HL-60 (cell line): ENCODE measurements at regions not wholly inside any gene's neighbourhood (a gene's known extent, or its start where the extent isn't known, plus 50 kb on each side); places are given as distances from the start of the nearest gene placed in this dataset.

Experiments used
- DNase-seq, 2 experiments: peaks; one replicate each; pipeline ENCODE4 v3.0.0-alpha.2; 2010 to 2020; ENCODE audit warnings: low read depth in 1 of 2, low spot score in 1 of 2
- H3K27ac ChIP-seq: fragments of 250-450 bp; sonication (Bioruptor Pico); replicated peaks from 2 replicates; pipeline ENCODE4 v1.5.1; 2020; ENCODE audit warnings: mild to moderate bottlenecking, moderate library complexity
- H3K27me3 ChIP-seq: fragments of 250-450 bp; sonication (Bioruptor Pico); 2 replicates; pipeline ENCODE4 v1.5.1; 2021; ENCODE audit warnings: mild to moderate bottlenecking, moderate library complexity; ENCODE audit not compliant: insufficient read depth, poor library complexity, severe bottlenecking
- H3K4me3 ChIP-seq: replicated peaks from 2 replicates; pipeline ENCODE4 v1.5.1; 2011; ENCODE audit warnings: mild to moderate bottlenecking, control low read depth, low read length; ENCODE audit not compliant: insufficient read depth
- CTCF ChIP-seq: IDR thresholded peaks from one replicate; pipeline ENCODE4 v1.5.1; 2011; ENCODE audit warnings: low read length, control low read depth, inconsistent platforms; ENCODE audit not compliant: insufficient read depth
- GABPA ChIP-seq: IDR thresholded peaks from 2 replicates; pipeline ENCODE4 v1.6.1; 2012; ENCODE audit warnings: low read depth
- POLR2AphosphoS5 ChIP-seq: IDR thresholded peaks from 2 replicates; pipeline ENCODE4 v1.6.1; 2012; ENCODE audit warnings: low read depth
- SPI1 ChIP-seq: IDR thresholded peaks from 2 replicates; pipeline ENCODE4 v1.6.1; 2012; ENCODE audit warnings: low read depth, mild to moderate bottlenecking, borderline replicate concordance
- TF ChIP-seq, protein P1 (sequence below): IDR thresholded peaks from 2 replicates; pipeline ENCODE4 v1.6.1; 2012; ENCODE audit warnings: low read depth; ENCODE audit not compliant: insufficient replicate concordance

GRCh38 chr22:34045311-34045710 lies 125.0 kb upstream of the LARGE1 start:
- no peak overlapping the region for H3K27ac ChIP-seq
- no peak for DNase-seq
- H3K4me3 ChIP-seq, result no peak overlapping the region
- no peaks in the 10 kb centered on the region for H3K27me3 ChIP-seq
- TF ChIP-seq, protein P1, sequence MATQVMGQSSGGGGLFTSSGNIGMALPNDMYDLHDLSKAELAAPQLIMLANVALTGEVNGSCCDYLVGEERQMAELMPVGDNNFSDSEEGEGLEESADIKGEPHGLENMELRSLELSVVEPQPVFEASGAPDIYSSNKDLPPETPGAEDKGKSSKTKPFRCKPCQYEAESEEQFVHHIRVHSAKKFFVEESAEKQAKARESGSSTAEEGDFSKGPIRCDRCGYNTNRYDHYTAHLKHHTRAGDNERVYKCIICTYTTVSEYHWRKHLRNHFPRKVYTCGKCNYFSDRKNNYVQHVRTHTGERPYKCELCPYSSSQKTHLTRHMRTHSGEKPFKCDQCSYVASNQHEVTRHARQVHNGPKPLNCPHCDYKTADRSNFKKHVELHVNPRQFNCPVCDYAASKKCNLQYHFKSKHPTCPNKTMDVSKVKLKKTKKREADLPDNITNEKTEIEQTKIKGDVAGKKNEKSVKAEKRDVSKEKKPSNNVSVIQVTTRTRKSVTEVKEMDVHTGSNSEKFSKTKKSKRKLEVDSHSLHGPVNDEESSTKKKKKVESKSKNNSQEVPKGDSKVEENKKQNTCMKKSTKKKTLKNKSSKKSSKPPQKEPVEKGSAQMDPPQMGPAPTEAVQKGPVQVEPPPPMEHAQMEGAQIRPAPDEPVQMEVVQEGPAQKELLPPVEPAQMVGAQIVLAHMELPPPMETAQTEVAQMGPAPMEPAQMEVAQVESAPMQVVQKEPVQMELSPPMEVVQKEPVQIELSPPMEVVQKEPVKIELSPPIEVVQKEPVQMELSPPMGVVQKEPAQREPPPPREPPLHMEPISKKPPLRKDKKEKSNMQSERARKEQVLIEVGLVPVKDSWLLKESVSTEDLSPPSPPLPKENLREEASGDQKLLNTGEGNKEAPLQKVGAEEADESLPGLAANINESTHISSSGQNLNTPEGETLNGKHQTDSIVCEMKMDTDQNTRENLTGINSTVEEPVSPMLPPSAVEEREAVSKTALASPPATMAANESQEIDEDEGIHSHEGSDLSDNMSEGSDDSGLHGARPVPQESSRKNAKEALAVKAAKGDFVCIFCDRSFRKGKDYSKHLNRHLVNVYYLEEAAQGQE, result no peak
- TF ChIP-seq CTCF (no peak), POLR2AphosphoS5 (no peak), GABPA (no peak), SPI1 (no peak)

DNA sequence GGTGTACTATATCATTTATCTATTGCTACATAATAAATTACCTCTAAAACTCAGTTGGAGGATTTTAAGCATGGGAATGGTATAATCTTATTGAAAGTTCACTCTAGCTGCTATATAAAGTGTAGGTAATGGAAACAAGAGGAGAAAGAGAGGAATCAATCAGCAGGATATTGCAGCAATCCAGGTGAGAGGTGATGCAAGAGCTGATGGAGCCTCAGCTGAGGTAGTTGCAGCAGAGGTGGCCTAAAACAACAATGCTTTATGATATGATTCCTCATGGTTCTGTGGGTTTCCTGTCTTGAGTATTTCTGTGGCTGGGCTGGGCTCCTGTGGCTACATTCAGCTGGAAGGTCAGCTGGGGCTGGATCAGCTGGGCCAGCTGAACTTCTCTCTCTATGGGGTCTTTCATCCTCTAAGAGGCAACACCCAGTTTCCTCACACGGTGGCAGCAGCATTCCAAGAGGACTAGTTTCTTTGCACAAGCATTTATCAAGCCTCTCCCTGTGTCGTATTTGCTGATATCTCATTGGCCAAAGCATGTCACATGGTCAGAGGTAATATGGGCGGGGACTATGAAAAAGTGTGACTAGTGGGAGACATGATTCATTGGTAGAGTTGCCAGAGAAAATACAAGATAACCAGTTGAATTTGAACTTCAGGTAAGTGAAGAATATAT lies 135.4 kb upstream of the LARGE1 start:
- TF ChIP-seq CTCF (no peak), SPI1 (no peak), GABPA (no peak), POLR2AphosphoS5 (no peak)
- TF ChIP-seq, protein P1, result no peak
- no peak overlapping the region for H3K27ac ChIP-seq
- DNase-seq, result peak in 1 of 2 experiments; percentile 7

GRCh38 chr22:34057726-34058125 lies 137.4 kb upstream of the LARGE1 start:
- no peak overlapping the region for H3K4me3 ChIP-seq
- H3K27ac ChIP-seq, result no peak overlapping the region
- H3K27me3 ChIP-seq, result no peaks in the 10 kb centered on the region
- DNase-seq, result no peak
- TF ChIP-seq, protein P1, result no peak
- TF ChIP-seq POLR2AphosphoS5 (no peak), GABPA (no peak), CTCF (no peak), SPI1 (no peak)

More for the DNA sequence above, 135.4 kb upstream of the LARGE1 start:
- H3K4me3 ChIP-seq, result no peak overlapping the region
- H3K27me3 ChIP-seq, result no peaks in the 10 kb centered on the region
